GM19468 (cell line): ENCODE measurements at regions not wholly inside any gene's neighbourhood (a gene's known extent, or its start where the extent isn't known, plus 50 kb on each side); places are given as distances from the start of the nearest gene placed in this dataset.
"Not testable (repeated sequence)": the region's sequence is repeated elsewhere in the genome, so short reads cannot be mapped to it uniquely, and the experiment has no call there.

ENCODE experiments used
- ATAC-seq: cut with Tn5 transposase; IDR thresholded peaks from one replicate; pipeline ENCODE4 v1.9.1; 2021; ENCODE audit warnings: mild to moderate bottlenecking, moderate library complexity, moderate number of reproducible peaks; ENCODE audit not compliant: unreplicated experiment; ENCODE audit errors: extremely low read depth

DNA sequence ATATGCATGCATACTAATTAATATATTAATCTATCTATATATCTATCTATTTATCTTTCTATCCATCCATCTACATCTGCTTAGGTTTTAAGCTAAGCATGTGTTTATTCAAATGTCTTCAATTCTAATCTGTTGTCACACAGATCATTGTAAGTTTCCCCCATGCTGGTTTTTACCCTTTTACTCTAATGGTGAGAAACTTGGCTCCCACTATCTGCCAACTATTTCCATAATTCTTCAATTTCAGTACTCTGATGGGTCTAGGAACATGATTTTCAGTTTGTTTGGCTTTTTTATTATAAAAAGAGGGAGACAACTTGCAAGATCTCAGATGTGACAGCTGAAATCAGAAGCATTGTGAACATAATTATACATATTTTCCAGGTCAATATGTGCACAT, 773.8 kb downstream of the PLOD2 start:
- ATAC-seq, result no peak

- ATAC-seq, result no peak
These were observed 765.6 kb downstream of the PLOD2 start for GRCh38 chr3:145395421-145395820.

GRCh38 chr3:145411605-145412004, 749.4 kb downstream of the PLOD2 start:
- ATAC-seq, result no peak

GRCh38 chr3:145417678-145418077, 743.3 kb downstream of the PLOD2 start:
- ATAC-seq, result no peak

- ATAC-seq, result no peak
These were observed 738.4 kb downstream of the PLOD2 start for GRCh38 chr3:145422556-145422955.

GRCh38 chr3:145427355-145427754, 733.6 kb downstream of the PLOD2 start:
- no peak for ATAC-seq

DNA sequence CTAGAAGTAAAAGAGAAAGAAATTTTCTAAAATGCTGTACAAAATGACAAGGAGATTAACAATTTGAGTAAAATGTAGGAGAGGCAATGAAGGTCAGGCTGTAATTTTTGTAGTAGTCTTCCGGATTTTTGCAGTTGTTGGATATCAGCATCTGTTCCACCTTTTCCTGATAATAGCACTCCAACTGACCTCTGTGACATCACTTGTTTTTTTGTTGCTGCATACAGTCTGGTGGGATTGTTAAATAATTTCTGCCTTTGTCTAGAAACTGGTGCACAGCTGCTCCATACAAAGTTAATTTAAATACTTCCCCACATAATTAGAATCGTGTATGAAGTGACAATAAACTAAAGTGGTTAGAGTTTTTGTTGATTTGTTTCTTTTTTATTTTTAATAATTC, 731.4 kb downstream of the PLOD2 start:
- no peak for ATAC-seq

GRCh38 chr3:145448436-145448835, 712.5 kb downstream of the PLOD2 start:
- ATAC-seq, result no peak

DNA sequence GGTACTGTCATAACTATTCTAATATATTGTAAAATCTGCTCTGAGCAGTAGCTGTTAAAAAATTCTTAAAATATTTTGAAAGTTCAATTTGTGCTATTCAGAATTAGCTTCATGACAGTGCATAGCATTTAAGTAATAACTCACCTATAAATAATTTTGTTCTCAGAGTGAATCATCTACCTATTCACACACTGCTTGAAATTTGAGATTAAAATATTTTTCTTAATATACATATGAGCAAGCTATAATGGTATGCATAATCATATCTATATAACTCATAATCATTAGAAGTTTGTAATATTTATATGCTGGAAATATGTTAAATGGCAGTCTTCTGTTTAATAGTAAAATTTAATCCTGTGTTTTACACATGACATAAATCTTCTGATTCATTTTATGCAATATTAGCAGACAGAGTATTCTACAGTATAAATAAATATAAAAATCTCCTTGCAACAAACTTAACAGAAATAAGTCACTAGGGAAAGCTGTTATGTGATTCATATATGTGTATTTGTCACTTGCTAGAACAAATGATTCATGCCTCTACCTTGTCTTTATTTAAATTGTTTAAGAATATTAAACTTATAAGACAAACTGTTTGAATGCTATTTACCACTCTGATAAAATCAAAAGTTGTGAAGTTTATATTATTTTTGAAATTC, 710.8 kb downstream of the PLOD2 start:
- ATAC-seq, result no peak

- no peak for ATAC-seq
These were observed 703.0 kb downstream of the PLOD2 start for GRCh38 chr3:145457825-145458552.

GRCh38 chr3:145459681-145460080, 701.3 kb downstream of the PLOD2 start:
- ATAC-seq, result not testable (repeated sequence)

DNA sequence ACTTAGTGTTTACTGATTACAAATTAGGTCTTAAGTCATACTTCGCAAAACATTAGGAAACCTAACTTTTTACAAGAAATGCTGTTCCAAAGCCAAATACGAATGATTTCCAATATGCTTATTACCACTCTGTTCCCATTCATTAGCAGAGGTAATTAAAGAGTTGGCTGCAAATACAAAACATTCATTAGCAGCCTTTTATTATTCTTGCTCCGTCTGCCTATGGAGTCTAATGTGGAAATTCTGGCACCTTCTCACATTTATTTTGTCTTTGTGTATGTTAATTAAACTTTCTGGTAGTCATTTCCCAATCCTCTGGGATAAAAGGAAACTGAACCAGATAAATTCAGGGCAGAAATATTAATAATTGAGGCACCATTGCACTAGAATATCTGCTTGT, 689.0 kb downstream of the PLOD2 start:
- ATAC-seq, result no peak

- not testable (repeated sequence) for ATAC-seq
These were observed 678.2 kb downstream of the PLOD2 start for GRCh38 chr3:145482735-145483134.

- ATAC-seq, result no peak
These were observed 677.0 kb downstream of the PLOD2 start for GRCh38 chr3:145483992-145484391.

- no peak for ATAC-seq
These were observed 672.0 kb downstream of the PLOD2 start for GRCh38 chr3:145489011-145489410.

DNA sequence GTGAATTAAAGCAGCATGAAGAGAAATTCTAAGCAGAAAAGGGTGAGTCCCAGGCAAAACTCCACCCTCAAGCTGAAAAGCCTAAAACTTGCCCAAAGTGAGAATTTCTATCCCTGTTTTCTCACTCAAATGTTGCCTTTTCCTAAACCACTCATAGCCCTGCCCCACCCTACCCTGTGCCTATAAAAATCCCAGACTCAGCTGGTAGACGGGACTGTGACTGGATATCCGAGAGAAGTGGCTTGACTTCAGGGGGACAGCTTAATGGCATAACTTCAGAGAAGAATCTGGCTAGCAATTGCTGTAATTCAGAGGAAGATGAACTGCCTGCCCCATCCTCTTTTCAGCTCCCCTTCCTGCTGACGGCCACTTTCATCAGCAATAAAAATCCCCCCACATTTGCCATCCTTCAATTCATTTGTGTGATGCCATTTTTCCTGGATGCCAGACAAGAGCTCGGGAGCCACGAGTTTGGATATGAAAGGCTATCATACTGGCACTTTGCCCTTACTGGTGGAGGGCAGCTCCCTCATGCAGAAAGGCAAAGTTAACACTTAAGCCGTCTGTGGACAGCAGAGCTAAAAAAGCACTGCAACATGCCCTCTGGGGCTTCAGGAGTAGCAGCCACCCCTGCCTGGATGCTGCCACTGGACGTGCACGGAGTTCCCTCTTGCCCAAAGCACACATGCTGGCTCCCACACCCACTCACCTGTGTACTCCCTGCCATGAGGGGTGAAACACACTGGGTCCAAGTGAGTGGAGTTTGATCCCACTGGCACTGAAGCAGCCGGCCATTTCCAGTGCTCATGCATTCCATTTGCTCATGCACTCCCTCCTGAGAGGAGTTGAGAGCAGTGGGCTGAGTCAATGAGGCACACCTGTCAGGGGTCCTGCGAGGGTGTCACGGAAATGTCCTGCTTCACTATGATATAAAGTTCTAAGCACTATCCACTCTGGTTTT, 670.6 kb downstream of the PLOD2 start:
- no peak for ATAC-seq

DNA sequence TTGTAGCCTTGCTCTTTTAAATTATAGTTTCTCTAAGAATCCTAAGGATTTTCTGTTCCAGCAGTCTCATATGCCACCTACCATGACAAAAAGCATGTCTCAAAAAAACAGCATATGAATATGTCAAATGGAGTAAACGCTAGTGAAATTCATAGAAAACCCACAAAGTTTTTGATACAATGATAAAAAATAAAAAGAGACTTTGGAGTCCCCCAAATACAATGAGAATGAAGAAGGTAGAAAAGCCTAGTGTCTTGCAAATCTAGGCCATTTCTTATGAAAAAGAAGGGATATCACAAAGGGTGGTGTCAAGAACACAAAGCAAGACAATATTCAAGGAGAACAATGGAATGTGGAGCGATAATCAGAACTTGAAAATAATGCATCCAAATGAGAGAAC, 668.5 kb downstream of the PLOD2 start:
- ATAC-seq, result no peak

DNA sequence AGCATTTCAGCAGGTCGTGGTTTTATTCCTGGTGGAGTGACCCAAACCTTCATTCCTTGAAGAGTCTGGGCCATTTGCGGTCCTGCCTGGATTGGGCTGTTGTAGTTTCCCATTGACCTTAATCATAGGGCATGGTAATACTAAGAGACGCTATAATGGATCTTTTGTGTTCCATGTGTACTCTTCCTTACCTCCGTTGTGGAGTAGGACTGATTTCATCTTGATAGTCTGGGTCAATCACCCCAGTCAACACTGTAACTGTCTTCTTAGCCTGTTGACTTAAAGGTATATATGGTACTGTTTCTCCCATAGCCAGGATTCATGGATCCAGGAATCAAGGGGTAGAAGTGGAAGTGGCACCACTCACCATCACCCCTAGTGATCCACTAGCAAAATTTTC, 643.6 kb downstream of the PLOD2 start:
- ATAC-seq, result not testable (repeated sequence)

- ATAC-seq, result no peak
These were observed 642.3 kb downstream of the PLOD2 start for GRCh38 chr3:145518639-145519038.

- no peak for ATAC-seq
These were observed 641.5 kb downstream of the PLOD2 start for GRCh38 chr3:145519398-145520047.
